ENCODE measurements at regions not wholly inside any gene's neighbourhood (a gene's known extent, or its start where the extent isn't known, plus 50 kb on each side); places are given as distances from the start of the nearest gene placed in this dataset.

GRCh38 chr3:86162521-86162920 lies 828.4 kb downstream of the VGLL3 start:
- no peaks in the 10 kb centered on the region for H3F3A ChIP-seq (ENCODE audit: low read depth)
- H3K9me3 ChIP-seq (ENCODE audit: low read depth): no peaks in the 10 kb centered on the region
- no peak overlapping the region for H3K4me3 ChIP-seq
- H3K79me2 ChIP-seq (ENCODE audit: low read depth): no peaks in the 10 kb centered on the region
- TF ChIP-seq EZH2 (IDR thresholded peaks at IDR 0.05) (no peak), CTCF (IDR thresholded peaks at IDR 0.05) (no peak), EZH2phosphoT487 (IDR thresholded peaks at IDR 0.05) (no peak)
- Mint-ChIP-seq H3K4me1 (no peaks in the 10 kb centered on the region), H3K27me3 (ENCODE audit: insufficient read depth, low read depth) (no peaks in the 10 kb centered on the region), H3K4me3 (no peak overlapping the region), H3K9me3 (no peaks in the 10 kb centered on the region), H3K27ac (no peak overlapping the region), H3K36me3 (no peaks in the 10 kb centered on the region)
- H3K4me2 ChIP-seq: no peak overlapping the region
- DNase-seq (ENCODE audit: low spot score): no peak
- H3K9ac ChIP-seq: no peak overlapping the region
- no peak overlapping the region for H2AFZ ChIP-seq (replicated peaks)
- H3K27ac ChIP-seq: no peak overlapping the region
- H4K20me1 ChIP-seq (ENCODE audit: low read depth): no peaks in the 10 kb centered on the region
- H3K36me3 ChIP-seq: no peaks in the 10 kb centered on the region
- no peaks in the 10 kb centered on the region for H3K27me3 ChIP-seq
- no peaks in the 10 kb centered on the region for H3K4me1 ChIP-seq

- Histone ChIP-seq H3K4me3 (no peak overlapping the region), H3K27me3 (no peaks in the 10 kb centered on the region), H3K9ac (no peak overlapping the region), H3K36me3 (no peaks in the 10 kb centered on the region), H3K27ac (no peak overlapping the region), H3K9me3 (ENCODE audit: low read depth) (no peaks in the 10 kb centered on the region), H3F3A (ENCODE audit: low read depth) (no peaks in the 10 kb centered on the region), H3K4me1 (no peaks in the 10 kb centered on the region), H3K79me2 (ENCODE audit: low read depth) (no peaks in the 10 kb centered on the region), H2AFZ (replicated peaks) (no peak overlapping the region), H4K20me1 (ENCODE audit: low read depth) (no peaks in the 10 kb centered on the region), H3K4me2 (no peak overlapping the region)
- Mint-ChIP-seq H3K27me3 (ENCODE audit: insufficient read depth, low read depth) (no peaks in the 10 kb centered on the region), H3K27ac (no peak overlapping the region), H3K4me3 (no peak overlapping the region), H3K9me3 (no peaks in the 10 kb centered on the region), H3K4me1 (no peaks in the 10 kb centered on the region), H3K36me3 (no peaks in the 10 kb centered on the region)
- DNase-seq (ENCODE audit: low spot score): no peak
- TF ChIP-seq EZH2 (IDR thresholded peaks at IDR 0.05) (no peak), CTCF (IDR thresholded peaks at IDR 0.05) (no peak)
Observed at GRCh38 chr3:86161493-86161892, 829.5 kb downstream of the VGLL3 start.

GRCh38 chr3:86152620-86153019 lies 838.3 kb downstream of the VGLL3 start:
- Histone ChIP-seq H3K4me2 (no peak overlapping the region), H3K9ac (no peak overlapping the region), H3K79me2 (ENCODE audit: low read depth) (no peaks in the 10 kb centered on the region), H3K27ac (no peak overlapping the region), H3K4me1 (no peaks in the 10 kb centered on the region), H3K9me3 (ENCODE audit: low read depth) (no peaks in the 10 kb centered on the region), H3F3A (ENCODE audit: low read depth) (no peaks in the 10 kb centered on the region), H4K20me1 (ENCODE audit: low read depth) (no peaks in the 10 kb centered on the region), H3K4me3 (no peak overlapping the region), H3K36me3 (no peaks in the 10 kb centered on the region), H2AFZ (replicated peaks) (peak overlapping the region; percentile 45), H3K27me3 (no peaks in the 10 kb centered on the region)
- DNase-seq (ENCODE audit: low spot score): no peak
- H3K9me3 Mint-ChIP-seq: no peaks in the 10 kb centered on the region
- peaks cover 3% of the 10 kb centered on the region for H3K27me3 Mint-ChIP-seq (ENCODE audit: insufficient read depth, low read depth)
- H3K36me3 Mint-ChIP-seq: no peaks in the 10 kb centered on the region
- H3K4me3 Mint-ChIP-seq: no peak overlapping the region
- no peak overlapping the region for H3K27ac Mint-ChIP-seq
- TF ChIP-seq EZH2phosphoT487 (IDR thresholded peaks at IDR 0.05) (no peak), CTCF (IDR thresholded peaks at IDR 0.05) (no peak), EZH2 (IDR thresholded peaks at IDR 0.05) (no peak)
- peaks cover 2% of the 10 kb centered on the region for H3K4me1 Mint-ChIP-seq

- Histone ChIP-seq H3K9me3 (ENCODE audit: low read depth) (no peaks in the 10 kb centered on the region), H3K79me2 (ENCODE audit: low read depth) (no peaks in the 10 kb centered on the region), H3F3A (ENCODE audit: low read depth) (no peaks in the 10 kb centered on the region), H3K27me3 (no peaks in the 10 kb centered on the region), H3K36me3 (no peaks in the 10 kb centered on the region), H4K20me1 (ENCODE audit: low read depth) (no peaks in the 10 kb centered on the region), H3K9ac (no peak overlapping the region), H3K27ac (no peak overlapping the region), H3K4me2 (no peak overlapping the region), H2AFZ (replicated peaks) (no peak overlapping the region), H3K4me1 (no peaks in the 10 kb centered on the region), H3K4me3 (no peak overlapping the region)
- Mint-ChIP-seq H3K4me1 (peaks cover 2% of the 10 kb centered on the region), H3K4me3 (no peak overlapping the region), H3K27me3 (ENCODE audit: insufficient read depth, low read depth) (peaks cover 3% of the 10 kb centered on the region), H3K36me3 (no peaks in the 10 kb centered on the region), H3K9me3 (no peaks in the 10 kb centered on the region), H3K27ac (no peak overlapping the region)
- no peak for TF ChIP-seq CTCF (IDR thresholded peaks at IDR 0.05)
- TF ChIP-seq EZH2 (IDR thresholded peaks at IDR 0.05): no peak
- no peak for TF ChIP-seq EZH2phosphoT487 (IDR thresholded peaks at IDR 0.05)
- DNase-seq (ENCODE audit: low spot score): no peak
Observed at GRCh38 chr3:86149054-86149453, 841.9 kb downstream of the VGLL3 start.
